CD4-positive, alpha-beta T cell treated with Interleukin-6 at 100 ng/mL for 8 hours (primary cell): ENCODE measurements at regions not wholly inside any gene's neighbourhood (a gene's known extent, or its start where the extent isn't known, plus 50 kb on each side); places are given as distances from the start of the nearest gene placed in this dataset.
"Not testable (repeated sequence)": the region's sequence is repeated elsewhere in the genome, so short reads cannot be mapped to it uniquely, and the experiment has no call there.

ENCODE experiments used
- DNase-seq: peaks from one replicate; pipeline ENCODE4 v3.0.0-alpha.2; 2020; ENCODE audit warnings: mixed read lengths, low spot score

- no peak for DNase-seq
Measured at GRCh38 chr10:35993591-35994515, 351.8 kb upstream of the FZD8 start.

GRCh38 chr10:35992107-35992506, 350.0 kb upstream of the FZD8 start:
- no peak for DNase-seq

GRCh38 chr10:35986756-35987502, 344.8 kb upstream of the FZD8 start:
- DNase-seq: no peak

GRCh38 chr10:35979116-35979515, 337.0 kb upstream of the FZD8 start:
- no peak for DNase-seq

- DNase-seq: not testable (repeated sequence)
Measured at GRCh38 chr10:35973912-35974591, 332.0 kb upstream of the FZD8 start.

GRCh38 chr10:35972275-35972674, 330.2 kb upstream of the FZD8 start:
- DNase-seq: no peak

GRCh38 chr10:35971397-35971796, 329.3 kb upstream of the FZD8 start:
- no peak for DNase-seq

- DNase-seq: no peak
Measured at GRCh38 chr10:35963685-35964084, 321.6 kb upstream of the FZD8 start.

GRCh38 chr10:35961501-35961900, 319.4 kb upstream of the FZD8 start:
- no peak for DNase-seq

- DNase-seq: no peak
Measured at GRCh38 chr10:35959252-35959651, 317.2 kb upstream of the FZD8 start.

- not testable (repeated sequence) for DNase-seq
Measured at GRCh38 chr10:35958609-35959008, 316.5 kb upstream of the FZD8 start.

- no peak for DNase-seq
Measured at GRCh38 chr10:35950701-35951100, 308.6 kb upstream of the FZD8 start.

- DNase-seq: no peak
Measured at GRCh38 chr10:35950226-35950625, 308.1 kb upstream of the FZD8 start.

GRCh38 chr10:35949811-35950211, 307.7 kb upstream of the FZD8 start:
- DNase-seq: no peak

- DNase-seq: no peak
Measured at GRCh38 chr10:35946556-35946955, 304.5 kb upstream of the FZD8 start.

GRCh38 chr10:35942057-35942456, 300.0 kb upstream of the FZD8 start:
- DNase-seq: no peak

- DNase-seq: no peak
Measured at GRCh38 chr10:35940141-35941041, 298.3 kb upstream of the FZD8 start.

GRCh38 chr10:35938160-35938559, 296.1 kb upstream of the FZD8 start:
- DNase-seq: no peak

GRCh38 chr10:35937546-35937945, 295.4 kb upstream of the FZD8 start:
- DNase-seq: no peak

GRCh38 chr10:35934642-35934995, 292.5 kb upstream of the FZD8 start:
- DNase-seq: no peak

GRCh38 chr10:35933940-35934641, 292.0 kb upstream of the FZD8 start:
- no peak for DNase-seq
